AG04449 (cell line): ENCODE measurements at regions not wholly inside any gene's neighbourhood (a gene's known extent, or its start where the extent isn't known, plus 50 kb on each side); places are given as distances from the start of the nearest gene placed in this dataset.

Experiments
- CTCF ChIA-PET: fragments of 350-600 bp; formaldehyde crosslinking; extraction: SDS; loops from one replicate; lab custom pipeline; 2021; ENCODE audit warnings: antibody characterized with exemption; lab: Yijun Ruan, JAX
- POLR2A ChIA-PET: fragments of 400-600, 350-600 bp; formaldehyde crosslinking; extraction: SDS; loops from one replicate; lab custom pipeline; 2020; ENCODE audit warnings: antibody characterized with exemption, inconsistent platforms; lab: Yijun Ruan, JAX
- DNase-seq: peaks from one replicate; pipeline ENCODE4 v3.0.0-alpha.2; 2010; ENCODE audit warnings: low read depth, low spot score
- H3K4me3 ChIP-seq: 2 replicates; pipeline ENCODE4 v1.5.1; 2011; ENCODE audit warnings: low read depth, mild to moderate bottlenecking, control low read depth, low read length
- CTCF ChIP-seq: IDR thresholded peaks from one replicate; pipeline ENCODE4 v1.5.1; 2011; ENCODE audit warnings: mild to moderate bottlenecking, moderate library complexity, low read length, control low read depth, inconsistent platforms; ENCODE audit not compliant: insufficient read depth; ENCODE audit errors: missing control alignments

GRCh38 chr1:185459141-185459540, 142.1 kb upstream of the IVNS1ABP start:
- no peak for DNase-seq
- no peak overlapping the region for H3K4me3 ChIP-seq
- ChIA-PET POLR2A (no interaction called here), CTCF (no interaction called here)
- TF ChIP-seq CTCF = no peak

GRCh38 chr1:185458670-185459069, 141.6 kb upstream of the IVNS1ABP start:
- no peak for TF ChIP-seq CTCF
- ChIA-PET CTCF (no interaction called here), POLR2A (no interaction called here)
- no peak for DNase-seq
- H3K4me3 ChIP-seq = no peak overlapping the region

GRCh38 chr1:185453496-185454192, 136.6 kb upstream of the IVNS1ABP start:
- peak; percentile 98 for DNase-seq
- no peak overlapping the region for H3K4me3 ChIP-seq
- ChIA-PET CTCF (interaction anchor here (0.6 to 1.2 kb wide), 2 partner anchors 11 to 142 kb away, joined by 3 read pairs; no protein-coding TSS in a partner anchor), POLR2A (interaction anchor here (0.6 to 1.4 kb wide), 3 partner anchors 93 to 136 kb away, joined by 3 read pairs; partner anchors contain the start of gene IVNS1ABP)
- no peak for TF ChIP-seq CTCF

GRCh38 chr1:185450917-185451316, 133.9 kb upstream of the IVNS1ABP start:
- ChIA-PET POLR2A (no interaction called here), CTCF (interaction anchor here (0.8 to 1.6 kb wide), 2 partner anchors 145 to 230 kb away, joined by 3 to 6 read pairs; no protein-coding TSS in a partner anchor)
- H3K4me3 ChIP-seq = no peak overlapping the region
- no peak for DNase-seq
- TF ChIP-seq CTCF = no peak

GRCh38 chr1:185450060-185450788, 133.2 kb upstream of the IVNS1ABP start:
- no peak overlapping the region for H3K4me3 ChIP-seq
- CTCF ChIA-PET = interaction anchor here (0.8 to 1.6 kb wide), 3 partner anchors 146 to 231 kb away, joined by 3 to 6 read pairs (median 4); no protein-coding TSS in a partner anchor
- DNase-seq = no peak
- POLR2A ChIA-PET = no interaction called here
- TF ChIP-seq CTCF = no peak
